Neural cell (in vitro differentiated cells): ENCODE measurements at regions not wholly inside any gene's neighbourhood (a gene's known extent, or its start where the extent isn't known, plus 50 kb on each side); places are given as distances from the start of the nearest gene placed in this dataset.

ENCODE experiments used
- H2AFZ ChIP-seq: fragments of 200-600, 300-800 bp; sonication (generic), shearing (Covaris generic); 2 replicates; pipeline ENCODE4 v1.6.0; 2014; ENCODE audit warnings: low read depth, mild to moderate bottlenecking, antibody characterized with exemption, low read length, moderate library complexity
- H3F3A ChIP-seq: fragments of 200-600 bp; shearing (Covaris generic); 2 replicates; pipeline ENCODE4 v1.6.1; 2016; ENCODE audit warnings: mild to moderate bottlenecking, moderate library complexity, mixed read lengths, antibody characterized with exemption, low read length; ENCODE audit not compliant: insufficient read depth, poor library complexity, severe bottlenecking
- H3K27ac ChIP-seq: fragments of 200-600, 300-800 bp; sonication (generic), shearing (Covaris generic); 2 replicates; pipeline ENCODE4 v1.5.1; 2014; ENCODE audit warnings: mild to moderate bottlenecking, low read length, moderate library complexity
- H3K27me3 ChIP-seq: fragments of 300-800, 200-600 bp; sonication (generic), shearing (Covaris generic); 2 replicates; pipeline ENCODE4 v1.6.0; 2014; ENCODE audit warnings: mild to moderate bottlenecking, low read depth, low read length, moderate library complexity; ENCODE audit not compliant: insufficient read depth
- H3K36me3 ChIP-seq: fragments of 300-800, 200-600 bp; sonication (generic), shearing (Covaris generic); 2 replicates; pipeline ENCODE4 v1.5.1; 2014; ENCODE audit warnings: mild to moderate bottlenecking, antibody characterized with exemption, low read length, moderate library complexity; ENCODE audit not compliant: insufficient read depth
- H3K4me2 ChIP-seq: fragments of 300-800, 200-600 bp; sonication (generic), shearing (Covaris generic); 2 replicates; pipeline ENCODE4 v1.6.0; 2014; ENCODE audit warnings: mild to moderate bottlenecking, low read length
- H3K4me3 ChIP-seq: fragments of 300-800, 200-600 bp; sonication (generic), shearing (Covaris generic); 2 replicates; pipeline ENCODE4 v1.5.1; 2014; ENCODE audit warnings: mild to moderate bottlenecking, low read length, moderate library complexity
- H3K79me2 ChIP-seq: fragments of 200-600 bp; shearing (Covaris generic); replicated peaks from 2 replicates; pipeline ENCODE4 v1.6.0; 2014; ENCODE audit warnings: mild to moderate bottlenecking, low read length, moderate library complexity; ENCODE audit not compliant: insufficient read depth
- H3K9ac ChIP-seq: fragments of 300-800, 200-600 bp; sonication (generic), shearing (Covaris generic); 2 replicates; pipeline ENCODE4 v1.6.1; 2016; ENCODE audit warnings: mild to moderate bottlenecking, low read length, mixed read lengths
- H3K9me2 ChIP-seq: fragments of 200-600 bp; shearing (Covaris generic); 2 replicates; pipeline ENCODE4 v1.6.1; 2016; ENCODE audit warnings: mild to moderate bottlenecking, low read length, mixed read lengths; ENCODE audit not compliant: insufficient read depth
- H3K9me3 ChIP-seq: fragments of 200-600, 300-800 bp; sonication (generic), shearing (Covaris generic); 2 replicates; pipeline ENCODE4 v1.6.1; 2016; ENCODE audit warnings: mild to moderate bottlenecking, mixed run types, low read length, moderate library complexity, mixed read lengths
- H4K20me1 ChIP-seq: fragments of 200-600 bp; shearing (Covaris generic); 2 replicates; pipeline ENCODE4 v1.6.1; 2016; ENCODE audit warnings: mild to moderate bottlenecking, mixed run types; ENCODE audit not compliant: insufficient read depth
- CTCF ChIP-seq: fragments of 450-650 bp; IDR thresholded peaks from 2 replicates; pipeline ENCODE4 v1.5.1; 2014; ENCODE audit warnings: antibody characterized with exemption, mild to moderate bottlenecking, moderate library complexity; ENCODE audit not compliant: poor library complexity, severe bottlenecking
- EP300 ChIP-seq: fragments of 450-650 bp; conservative IDR thresholded peaks from 2 replicates; pipeline ENCODE4 v1.6.1; 2014; ENCODE audit warnings: antibody characterized with exemption, mild to moderate bottlenecking, moderate library complexity; ENCODE audit not compliant: poor library complexity, severe bottlenecking
- EZH2 ChIP-seq: fragments of 200-600, 300-800 bp; shearing (Covaris generic), sonication (generic); IDR thresholded peaks from 2 replicates; pipeline ENCODE4 v1.6.1; 2014; ENCODE audit warnings: antibody characterized with exemption, low read length, borderline replicate concordance, mild to moderate bottlenecking; ENCODE audit not compliant: insufficient read depth, poor library complexity, severe bottlenecking
- MXI1 ChIP-seq: fragments of 450-650 bp; conservative IDR thresholded peaks from 2 replicates; pipeline ENCODE4 v1.6.1; 2014; ENCODE audit warnings: antibody characterized with exemption, mild to moderate bottlenecking; ENCODE audit not compliant: poor library complexity, severe bottlenecking
- POLR2AphosphoS5 ChIP-seq: IDR thresholded peaks from 2 replicates; pipeline ENCODE4 v1.6.1; 2012
- RAD21 ChIP-seq: fragments of 450-650 bp; conservative IDR thresholded peaks from 2 replicates; pipeline ENCODE4 v1.6.1; 2014; ENCODE audit warnings: antibody characterized with exemption, mild to moderate bottlenecking, moderate library complexity
- SMC3 ChIP-seq: fragments of 450-650 bp; conservative IDR thresholded peaks from 2 replicates; pipeline ENCODE4 v1.6.1; 2014; ENCODE audit warnings: antibody characterized with exemption, mild to moderate bottlenecking, moderate library complexity; ENCODE audit not compliant: poor library complexity
- TAF1 ChIP-seq: IDR thresholded peaks from 2 replicates; pipeline ENCODE4 v1.6.1; 2012; ENCODE audit warnings: low read depth
- TF ChIP-seq, protein P1 (sequence below): IDR thresholded peaks from 2 replicates; pipeline ENCODE4 v1.6.1; 2012; ENCODE audit warnings: borderline replicate concordance

GRCh38 chr4:106426069-106426468, 57.5 kb upstream of the GIMD1 start:
- Histone ChIP-seq H4K20me1 (no peaks in the 10 kb centered on the region), H3K9ac (no peak overlapping the region), H3K9me2 (no peaks in the 10 kb centered on the region), H3K4me3 (no peak overlapping the region), H3K36me3 (no peaks in the 10 kb centered on the region), H3K27ac (no peak overlapping the region), H3F3A (no peaks in the 10 kb centered on the region), H3K27me3 (no peaks in the 10 kb centered on the region), H3K4me2 (no peak overlapping the region), H3K79me2 (no peaks in the 10 kb centered on the region), H2AFZ (no peak overlapping the region), H3K9me3 (no peaks in the 10 kb centered on the region)
- no peak for TF ChIP-seq POLR2AphosphoS5
- no peak for TF ChIP-seq TAF1
- TF ChIP-seq, protein P1, sequence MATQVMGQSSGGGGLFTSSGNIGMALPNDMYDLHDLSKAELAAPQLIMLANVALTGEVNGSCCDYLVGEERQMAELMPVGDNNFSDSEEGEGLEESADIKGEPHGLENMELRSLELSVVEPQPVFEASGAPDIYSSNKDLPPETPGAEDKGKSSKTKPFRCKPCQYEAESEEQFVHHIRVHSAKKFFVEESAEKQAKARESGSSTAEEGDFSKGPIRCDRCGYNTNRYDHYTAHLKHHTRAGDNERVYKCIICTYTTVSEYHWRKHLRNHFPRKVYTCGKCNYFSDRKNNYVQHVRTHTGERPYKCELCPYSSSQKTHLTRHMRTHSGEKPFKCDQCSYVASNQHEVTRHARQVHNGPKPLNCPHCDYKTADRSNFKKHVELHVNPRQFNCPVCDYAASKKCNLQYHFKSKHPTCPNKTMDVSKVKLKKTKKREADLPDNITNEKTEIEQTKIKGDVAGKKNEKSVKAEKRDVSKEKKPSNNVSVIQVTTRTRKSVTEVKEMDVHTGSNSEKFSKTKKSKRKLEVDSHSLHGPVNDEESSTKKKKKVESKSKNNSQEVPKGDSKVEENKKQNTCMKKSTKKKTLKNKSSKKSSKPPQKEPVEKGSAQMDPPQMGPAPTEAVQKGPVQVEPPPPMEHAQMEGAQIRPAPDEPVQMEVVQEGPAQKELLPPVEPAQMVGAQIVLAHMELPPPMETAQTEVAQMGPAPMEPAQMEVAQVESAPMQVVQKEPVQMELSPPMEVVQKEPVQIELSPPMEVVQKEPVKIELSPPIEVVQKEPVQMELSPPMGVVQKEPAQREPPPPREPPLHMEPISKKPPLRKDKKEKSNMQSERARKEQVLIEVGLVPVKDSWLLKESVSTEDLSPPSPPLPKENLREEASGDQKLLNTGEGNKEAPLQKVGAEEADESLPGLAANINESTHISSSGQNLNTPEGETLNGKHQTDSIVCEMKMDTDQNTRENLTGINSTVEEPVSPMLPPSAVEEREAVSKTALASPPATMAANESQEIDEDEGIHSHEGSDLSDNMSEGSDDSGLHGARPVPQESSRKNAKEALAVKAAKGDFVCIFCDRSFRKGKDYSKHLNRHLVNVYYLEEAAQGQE, result no peak
- no peak for TF ChIP-seq CTCF
- TF ChIP-seq EZH2, result no peak
- TF ChIP-seq EP300, result no peak
- no peak for TF ChIP-seq SMC3
- no peak for TF ChIP-seq MXI1
- TF ChIP-seq RAD21, result no peak

DNA sequence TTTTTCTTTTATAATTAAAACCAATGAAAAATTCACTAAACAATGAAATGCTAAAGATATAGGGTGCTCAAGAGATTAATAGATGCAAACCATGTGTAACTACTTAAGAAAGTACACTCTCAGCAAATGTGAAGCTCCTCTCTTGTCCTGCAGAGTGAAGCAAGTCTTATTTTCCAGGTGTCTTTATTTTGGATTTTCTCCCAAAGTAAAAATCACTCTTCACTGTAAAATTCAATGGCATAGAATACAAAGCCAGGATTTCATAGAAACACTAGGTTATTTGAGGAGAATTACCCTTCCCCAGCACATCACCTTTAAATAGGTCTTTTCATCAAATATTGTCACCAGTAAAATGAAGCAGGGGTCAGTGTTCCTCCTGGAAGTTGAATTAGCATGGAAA, 57.0 kb upstream of the GIMD1 start:
- Histone ChIP-seq H3K4me2 (no peak overlapping the region), H3K9ac (no peak overlapping the region), H3K4me3 (no peak overlapping the region), H3K9me3 (no peaks in the 10 kb centered on the region), H2AFZ (no peak overlapping the region), H3K36me3 (no peaks in the 10 kb centered on the region), H4K20me1 (no peaks in the 10 kb centered on the region), H3K9me2 (no peaks in the 10 kb centered on the region), H3F3A (no peaks in the 10 kb centered on the region), H3K27me3 (no peaks in the 10 kb centered on the region), H3K27ac (no peak overlapping the region), H3K79me2 (no peaks in the 10 kb centered on the region)
- TF ChIP-seq EZH2, result no peak
- TF ChIP-seq CTCF, result no peak
- no peak for TF ChIP-seq EP300
- no peak for TF ChIP-seq POLR2AphosphoS5
- TF ChIP-seq RAD21, result no peak
- no peak for TF ChIP-seq TAF1
- TF ChIP-seq, protein P1, result no peak
- TF ChIP-seq SMC3, result no peak
- TF ChIP-seq MXI1, result no peak
